ENCODE measurements at regions not wholly inside any gene's neighbourhood (a gene's known extent, or its start where the extent isn't known, plus 50 kb on each side); places are given as distances from the start of the nearest gene placed in this dataset.

- TF ChIP-seq, protein P1, sequence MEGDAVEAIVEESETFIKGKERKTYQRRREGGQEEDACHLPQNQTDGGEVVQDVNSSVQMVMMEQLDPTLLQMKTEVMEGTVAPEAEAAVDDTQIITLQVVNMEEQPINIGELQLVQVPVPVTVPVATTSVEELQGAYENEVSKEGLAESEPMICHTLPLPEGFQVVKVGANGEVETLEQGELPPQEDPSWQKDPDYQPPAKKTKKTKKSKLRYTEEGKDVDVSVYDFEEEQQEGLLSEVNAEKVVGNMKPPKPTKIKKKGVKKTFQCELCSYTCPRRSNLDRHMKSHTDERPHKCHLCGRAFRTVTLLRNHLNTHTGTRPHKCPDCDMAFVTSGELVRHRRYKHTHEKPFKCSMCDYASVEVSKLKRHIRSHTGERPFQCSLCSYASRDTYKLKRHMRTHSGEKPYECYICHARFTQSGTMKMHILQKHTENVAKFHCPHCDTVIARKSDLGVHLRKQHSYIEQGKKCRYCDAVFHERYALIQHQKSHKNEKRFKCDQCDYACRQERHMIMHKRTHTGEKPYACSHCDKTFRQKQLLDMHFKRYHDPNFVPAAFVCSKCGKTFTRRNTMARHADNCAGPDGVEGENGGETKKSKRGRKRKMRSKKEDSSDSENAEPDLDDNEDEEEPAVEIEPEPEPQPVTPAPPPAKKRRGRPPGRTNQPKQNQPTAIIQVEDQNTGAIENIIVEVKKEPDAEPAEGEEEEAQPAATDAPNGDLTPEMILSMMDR (IDR thresholded peaks at IDR 0.05), result no peak
- TF ChIP-seq POLR2A (IDR thresholded peaks at IDR 0.05), result no peak
These were observed 1080.2 kb upstream of the AUTS2 start for GRCh38 chr7:68518060-68518459.
